Endodermal cell (in vitro differentiated cells): ENCODE measurements at regions not wholly inside any gene's neighbourhood (a gene's known extent, or its start where the extent isn't known, plus 50 kb on each side); places are given as distances from the start of the nearest gene placed in this dataset.

Source experiments
- DNase-seq: peaks from one replicate; pipeline ENCODE4 v3.0.0-alpha.2; 2017
- H3K27ac ChIP-seq: 2 replicates; pipeline ENCODE4 v1.5.1; 2013; ENCODE audit warnings: mild to moderate bottlenecking, low read depth, low read length, moderate library complexity
- H3K27me3 ChIP-seq: 2 replicates; pipeline ENCODE4 v1.6.1; 2013; ENCODE audit warnings: mild to moderate bottlenecking, low read length, moderate library complexity; ENCODE audit not compliant: insufficient read depth, control insufficient read depth, poor library complexity, severe bottlenecking
- H3K36me3 ChIP-seq: 2 replicates; pipeline ENCODE4 v1.7.0; 2013; ENCODE audit warnings: mild to moderate bottlenecking, low read length, moderate library complexity; ENCODE audit not compliant: control insufficient read depth, insufficient read depth
- H3K4me1 ChIP-seq: one replicate; pipeline ENCODE4 v1.7.0; 2013; ENCODE audit warnings: low read length; ENCODE audit not compliant: control insufficient read depth, insufficient read depth
- H3K4me3 ChIP-seq: 2 replicates; pipeline ENCODE4 v1.5.1; 2013; ENCODE audit warnings: mild to moderate bottlenecking, low read length, moderate library complexity
- H3K9ac ChIP-seq: 2 replicates; pipeline ENCODE4 v1.6.1; 2013; ENCODE audit warnings: mild to moderate bottlenecking, low read length, moderate library complexity; ENCODE audit not compliant: poor library complexity, severe bottlenecking; ENCODE audit errors: extremely low read depth
- H3K9me3 ChIP-seq: 2 replicates; pipeline ENCODE4 v1.6.1; 2013; ENCODE audit warnings: mild to moderate bottlenecking, low read length, moderate library complexity; ENCODE audit not compliant: control insufficient read depth
- H3K27ac Mint-ChIP-seq: 2 replicates; pipeline ENCODE4 v1.8.0; 2020; ENCODE audit warnings: mixed read lengths
- H3K27me3 Mint-ChIP-seq: 2 replicates; pipeline ENCODE4 v1.8.0; 2021; ENCODE audit warnings: mild to moderate bottlenecking, mixed read lengths; ENCODE audit not compliant: insufficient read depth
- H3K36me3 Mint-ChIP-seq: 2 replicates; pipeline ENCODE4 v1.8.0; 2020; ENCODE audit warnings: low read depth, mixed read lengths
- H3K4me1 Mint-ChIP-seq: 2 replicates; pipeline ENCODE4 v1.8.0; 2020; ENCODE audit warnings: mixed read lengths
- H3K4me3 Mint-ChIP-seq: 2 replicates; pipeline ENCODE4 v1.8.0; 2020; ENCODE audit warnings: mild to moderate bottlenecking, moderate library complexity, mixed read lengths
- H3K9me3 Mint-ChIP-seq: 2 replicates; pipeline ENCODE4 v1.8.0; 2020; ENCODE audit warnings: mild to moderate bottlenecking, mixed read lengths
- CTCF ChIP-seq: fragments of 200-600 bp; sonication (generic); conservative IDR thresholded peaks from 2 replicates; pipeline ENCODE4 v1.5.0; 2021; ENCODE audit warnings: antibody characterized with exemption, mild to moderate bottlenecking
- WGBS, 2 experiments: methylation state at CpG; one replicate each; pipeline versions ENCODE4 v1.1.5 to v1.1.7; 2013; ENCODE audit warnings: missing lambda C conversion rate in 2 of 2, mixed read lengths in 1 of 2; ENCODE audit not compliant: insufficient coverage in 1 of 2, insufficient read length in 1 of 2; 5-methylcytosine and 5-hydroxymethylcytosine counted together

DNA sequence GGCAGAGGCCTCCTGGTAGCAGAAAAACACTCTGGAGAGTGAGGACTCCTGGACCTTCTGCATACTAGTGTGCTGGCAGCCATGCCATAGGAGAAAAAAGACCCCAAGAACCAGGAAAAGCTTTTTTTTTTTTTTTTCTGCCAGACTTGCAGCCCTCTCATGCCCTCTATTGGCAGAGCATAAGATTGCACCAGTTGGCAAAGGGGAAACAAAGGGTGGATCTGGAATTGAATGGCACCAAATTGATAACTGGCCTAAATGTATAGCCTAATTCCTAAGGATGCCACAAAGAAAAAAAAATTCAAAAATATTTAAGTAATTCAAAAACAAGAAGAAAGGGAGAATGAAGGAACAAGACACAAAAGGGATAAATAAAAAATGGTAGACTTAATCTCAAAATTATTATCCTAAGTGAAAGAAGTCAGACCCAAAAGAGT is 112.5 kb upstream of the GHITM start:
- Histone ChIP-seq H3K36me3 (no peaks in the 10 kb centered on the region), H3K4me1 (no peaks in the 10 kb centered on the region), H3K9me3 (peaks cover 6% of the 10 kb centered on the region), H3K9ac (no peak overlapping the region), H3K4me3 (no peak overlapping the region), H3K27me3 (no peaks in the 10 kb centered on the region), H3K27ac (no peak overlapping the region)
- peaks cover 2% of the 10 kb centered on the region for H3K36me3 Mint-ChIP-seq
- no peaks in the 10 kb centered on the region for H3K4me1 Mint-ChIP-seq
- no peak overlapping the region for H3K27ac Mint-ChIP-seq
- DNase-seq = peak; percentile 84
- peaks cover 1% of the 10 kb centered on the region for H3K27me3 Mint-ChIP-seq
- TF ChIP-seq CTCF = peak; percentile 91
- peaks cover 33% of the 10 kb centered on the region for H3K9me3 Mint-ChIP-seq
- H3K4me3 Mint-ChIP-seq = no peak overlapping the region

DNA sequence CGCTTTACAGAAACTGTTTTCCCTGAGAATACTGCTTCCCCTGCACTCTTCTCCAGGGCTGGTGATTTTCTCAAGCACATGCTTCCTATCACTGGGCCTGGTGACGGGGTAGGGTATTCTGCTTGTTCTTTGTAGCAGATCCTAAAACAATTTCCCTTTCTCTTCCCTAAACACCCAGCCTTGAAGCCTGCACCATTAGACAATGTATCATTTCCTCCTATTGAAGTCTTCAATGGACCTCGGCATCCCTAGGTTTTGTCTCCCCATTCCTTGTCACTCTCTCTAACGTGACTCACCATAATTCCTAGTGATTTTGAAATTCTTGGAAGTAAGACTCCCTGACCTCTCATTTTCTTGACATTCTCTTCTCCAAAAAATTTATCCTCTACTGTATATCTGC is 109.5 kb upstream of the GHITM start:
- Mint-ChIP-seq H3K27ac (no peak overlapping the region), H3K4me3 (no peak overlapping the region), H3K27me3 (no peaks in the 10 kb centered on the region), H3K9me3 (peaks cover 8% of the 10 kb centered on the region), H3K36me3 (no peaks in the 10 kb centered on the region), H3K4me1 (no peaks in the 10 kb centered on the region)
- no peak for TF ChIP-seq CTCF
- no peak overlapping the region for H3K4me3 ChIP-seq
- 91 to 96% methylated on average over 3 to 4 of the region's 4 CpGs for WGBS, 2 experiments
- H3K9ac ChIP-seq = no peak overlapping the region
- H3K4me1 ChIP-seq = no peaks in the 10 kb centered on the region
- H3K36me3 ChIP-seq = no peaks in the 10 kb centered on the region
- no peak overlapping the region for H3K27ac ChIP-seq
- no peak for DNase-seq
- H3K9me3 ChIP-seq = peaks cover 14% of the 10 kb centered on the region
- no peaks in the 10 kb centered on the region for H3K27me3 ChIP-seq

GRCh38 chr10:84038035-84038434 is 101.3 kb upstream of the GHITM start:
- Mint-ChIP-seq H3K36me3 (no peaks in the 10 kb centered on the region), H3K27me3 (peaks cover 5% of the 10 kb centered on the region), H3K27ac (no peak overlapping the region), H3K4me1 (no peaks in the 10 kb centered on the region), H3K4me3 (no peak overlapping the region), H3K9me3 (no peaks in the 10 kb centered on the region)
- Histone ChIP-seq H3K27me3 (no peaks in the 10 kb centered on the region), H3K9ac (no peak overlapping the region), H3K9me3 (peaks cover 4% of the 10 kb centered on the region), H3K27ac (no peak overlapping the region), H3K36me3 (no peaks in the 10 kb centered on the region), H3K4me1 (no peaks in the 10 kb centered on the region), H3K4me3 (no peak overlapping the region)
- TF ChIP-seq CTCF = no peak
- no peak for DNase-seq
- 96 to 100% methylated on average over 1 to 2 of the region's 2 CpGs for WGBS, 2 experiments
